Kidney (tissue), 13 donors: ENCODE measurements at regions not wholly inside any gene's neighbourhood (a gene's known extent, or its start where the extent isn't known, plus 50 kb on each side); places are given as distances from the start of the nearest gene placed in this dataset.

Experiments used
- DNase-seq, 5 donors: peaks; one replicate each; pipeline ENCODE4 v3.0.0-alpha.2; 2013 to 2020
- FAIRE-seq: peaks from 2 replicates; lab custom pipeline; 2012; peaks lifted over from hg19 to GRCh38; lab: Jason Lieb, UNC
- H3K27ac ChIP-seq, 2 donors: one replicate each; pipeline ENCODE4 v1.7.0; 2013; ENCODE audit warnings: low read depth in 2 of 2, low read length in 2 of 2, inconsistent platforms in 1 of 2
- H3K27me3 ChIP-seq: one replicate; pipeline ENCODE4 v1.7.1; 2013; ENCODE audit warnings: low read length, inconsistent platforms; ENCODE audit not compliant: control insufficient read depth, insufficient read depth
- H3K36me3 ChIP-seq, 3 donors: one replicate each; pipeline versions ENCODE4 v1.7.0 to v1.7.1; 2013; ENCODE audit warnings: low read length in 3 of 3, control low read depth in 1 of 3, inconsistent platforms in 1 of 3; ENCODE audit not compliant: insufficient read depth in 3 of 3, control insufficient read depth in 2 of 3
- H3K4me1 ChIP-seq, 3 donors: one replicate each; pipeline versions ENCODE4 v1.7.0 to v1.7.1; 2013; ENCODE audit warnings: low read length in 3 of 3, inconsistent platforms in 1 of 3, low read depth in 1 of 3; ENCODE audit not compliant: control insufficient read depth in 2 of 3, insufficient read depth in 2 of 3
- H3K4me3 ChIP-seq, 3 donors: one replicate each; pipeline versions ENCODE4 v1.7.0 to v1.8.1; 2013; ENCODE audit warnings: low read length in 3 of 3, control low read depth in 1 of 3, inconsistent platforms in 1 of 3
- H3K9ac ChIP-seq, 3 donors: one replicate each; pipeline versions ENCODE4 v1.7.0 to v1.7.1; 2013; ENCODE audit warnings: low read length in 3 of 3, control low read depth in 1 of 3, inconsistent platforms in 1 of 3
- H3K9me3 ChIP-seq, 3 donors: one replicate each; pipeline versions ENCODE4 v1.7.0 to v1.7.1; 2013; ENCODE audit warnings: low read length in 3 of 3, control low read depth in 1 of 3, inconsistent platforms in 1 of 3; ENCODE audit not compliant: control insufficient read depth in 2 of 3, insufficient read depth in 1 of 3
- intact Hi-C: fragments of 100-400 bp; cut with DNase I; formaldehyde crosslinking; loops from one replicate; pipeline ENCODE4 v1.11.1; 2022
- TF ChIP-seq, protein P1 (sequence below): IDR thresholded peaks from 3 replicates; pipeline ENCODE4 v1.5.1; 2012; ENCODE audit warnings: mild to moderate bottlenecking, moderate library complexity, borderline replicate concordance; ENCODE audit not compliant: insufficient read depth; ENCODE audit errors: extremely low read depth
- donor health status: control.
- donor health status: control.
- donor health status: control.
- donor health status: control.
- donor health status: control.
- donor health status: DM: yes; HTN: yes; CAD: no.
- donor health status: Normal renal cell carcinoma (clear cell type).

- FAIRE-seq (no peak), DNase-seq (peak in 1 of 5 donors; percentile 68)
- H3K27me3 ChIP-seq, result no peaks in the 10 kb centered on the region
- H3K9ac ChIP-seq, result no peak overlapping the region
- no peak overlapping the region for H3K27ac ChIP-seq
- H3K9me3 ChIP-seq, result no peaks in the 10 kb centered on the region
- no peaks in the 10 kb centered on the region for H3K36me3 ChIP-seq
- H3K4me1 ChIP-seq, result no peaks in the 10 kb centered on the region
- intact Hi-C loops, result no loop called here
- TF ChIP-seq, protein P1, sequence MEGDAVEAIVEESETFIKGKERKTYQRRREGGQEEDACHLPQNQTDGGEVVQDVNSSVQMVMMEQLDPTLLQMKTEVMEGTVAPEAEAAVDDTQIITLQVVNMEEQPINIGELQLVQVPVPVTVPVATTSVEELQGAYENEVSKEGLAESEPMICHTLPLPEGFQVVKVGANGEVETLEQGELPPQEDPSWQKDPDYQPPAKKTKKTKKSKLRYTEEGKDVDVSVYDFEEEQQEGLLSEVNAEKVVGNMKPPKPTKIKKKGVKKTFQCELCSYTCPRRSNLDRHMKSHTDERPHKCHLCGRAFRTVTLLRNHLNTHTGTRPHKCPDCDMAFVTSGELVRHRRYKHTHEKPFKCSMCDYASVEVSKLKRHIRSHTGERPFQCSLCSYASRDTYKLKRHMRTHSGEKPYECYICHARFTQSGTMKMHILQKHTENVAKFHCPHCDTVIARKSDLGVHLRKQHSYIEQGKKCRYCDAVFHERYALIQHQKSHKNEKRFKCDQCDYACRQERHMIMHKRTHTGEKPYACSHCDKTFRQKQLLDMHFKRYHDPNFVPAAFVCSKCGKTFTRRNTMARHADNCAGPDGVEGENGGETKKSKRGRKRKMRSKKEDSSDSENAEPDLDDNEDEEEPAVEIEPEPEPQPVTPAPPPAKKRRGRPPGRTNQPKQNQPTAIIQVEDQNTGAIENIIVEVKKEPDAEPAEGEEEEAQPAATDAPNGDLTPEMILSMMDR, result no peak
- no peak overlapping the region for H3K4me3 ChIP-seq
These were observed 105.3 kb upstream of the TAB2 start for GRCh38 chr6:149212206-149212605.

- FAIRE-seq (no peak), DNase-seq (no peak)
- Histone ChIP-seq H3K36me3 (no peaks in the 10 kb centered on the region), H3K9me3 (no peaks in the 10 kb centered on the region), H3K4me1 (no peaks in the 10 kb centered on the region), H3K9ac (no peak overlapping the region), H3K27ac (no peak overlapping the region), H3K4me3 (no peak overlapping the region), H3K27me3 (no peaks in the 10 kb centered on the region)
- intact Hi-C loops, result no loop called here
- TF ChIP-seq, protein P1, result no peak
These were observed 104.4 kb upstream of the TAB2 start for GRCh38 chr6:149212892-149213801.

DNA sequence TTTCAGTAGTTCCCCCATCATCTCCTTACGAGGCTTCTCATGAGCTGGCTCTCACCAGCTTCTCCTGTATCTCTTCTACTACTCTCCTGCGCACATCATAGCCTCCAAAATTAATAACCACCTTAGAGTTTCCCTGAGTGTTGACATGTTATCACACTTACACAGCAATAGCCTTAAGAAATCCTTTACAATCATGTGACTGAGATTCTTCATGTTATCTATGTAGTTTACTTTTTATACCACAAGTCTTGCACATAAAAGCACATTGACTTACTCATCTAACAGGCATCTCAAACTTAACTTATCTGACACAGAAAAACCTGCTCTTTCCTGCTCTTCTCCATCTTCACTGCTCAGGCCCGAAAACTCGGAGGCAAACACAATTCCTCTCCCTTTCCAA, 103.7 kb upstream of the TAB2 start:
- no peak for FAIRE-seq
- no peaks in the 10 kb centered on the region for H3K27me3 ChIP-seq
- no peak overlapping the region for H3K9ac ChIP-seq
- TF ChIP-seq, protein P1, result no peak
- intact Hi-C loops, result no loop called here
- no peaks in the 10 kb centered on the region for H3K4me1 ChIP-seq
- no peak overlapping the region for H3K4me3 ChIP-seq
- H3K9me3 ChIP-seq, result no peaks in the 10 kb centered on the region
- H3K27ac ChIP-seq, result no peak overlapping the region
- no peak for DNase-seq
- H3K36me3 ChIP-seq, result no peaks in the 10 kb centered on the region

DNA sequence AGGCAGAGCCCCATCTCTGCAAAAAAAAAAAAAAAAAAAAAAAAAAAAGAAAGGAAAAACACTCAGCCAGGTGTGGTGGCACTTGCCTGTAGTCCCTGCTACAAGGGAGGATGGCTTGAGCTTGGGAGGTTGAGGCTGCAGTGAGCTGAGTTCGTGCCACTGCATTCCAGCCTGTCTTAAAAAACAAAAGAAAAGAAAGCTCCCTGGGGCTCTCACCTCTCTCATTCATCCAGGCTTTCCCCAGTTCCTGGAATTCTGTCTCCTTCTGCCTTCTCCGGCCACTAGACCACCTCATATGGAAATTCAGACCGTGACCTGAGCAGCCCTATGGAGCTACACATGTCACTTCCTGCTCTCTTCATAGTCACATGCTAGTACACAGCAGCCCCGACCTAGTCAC, 101.1 kb upstream of the TAB2 start:
- Histone ChIP-seq H3K9ac (no peak overlapping the region), H3K27ac (no peak overlapping the region), H3K36me3 (no peaks in the 10 kb centered on the region), H3K9me3 (no peaks in the 10 kb centered on the region), H3K27me3 (no peaks in the 10 kb centered on the region), H3K4me1 (no peaks in the 10 kb centered on the region), H3K4me3 (no peak overlapping the region)
- intact Hi-C loops, result no loop called here
- DNase-seq, result no peak
- TF ChIP-seq, protein P1, result no peak
- no peak for FAIRE-seq
